GM21619 (cell line): ENCODE measurements at regions not wholly inside any gene's neighbourhood (a gene's known extent, or its start where the extent isn't known, plus 50 kb on each side); places are given as distances from the start of the nearest gene placed in this dataset.
"Not testable (repeated sequence)": the region's sequence is repeated elsewhere in the genome, so short reads cannot be mapped to it uniquely, and the experiment has no call there.

Experiments
- ATAC-seq: cut with Tn5 transposase; IDR thresholded peaks from one replicate; pipeline ENCODE4 v1.9.1; 2021; ENCODE audit not compliant: unreplicated experiment

DNA sequence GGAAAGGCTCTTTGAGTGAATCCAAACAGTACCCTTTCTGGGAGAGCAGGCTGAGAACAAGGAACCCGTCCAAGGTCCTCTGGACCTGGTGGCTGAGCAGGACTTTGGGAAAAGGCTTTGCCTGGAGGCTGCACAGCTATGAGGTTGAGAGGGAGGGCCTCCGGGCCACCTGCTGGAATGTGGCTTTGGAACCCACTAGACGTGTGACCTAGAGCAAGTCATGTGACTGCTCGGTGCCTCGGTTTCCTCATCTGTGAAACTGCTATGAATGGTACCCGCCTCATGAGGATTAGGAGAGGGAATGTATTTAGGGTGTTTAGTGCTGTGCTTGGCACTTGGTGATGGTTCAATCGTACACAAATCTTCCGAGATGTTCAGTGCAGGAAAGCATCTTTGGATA, 50.4 kb downstream of the HAPSTR1 start:
- ATAC-seq: no peak

DNA sequence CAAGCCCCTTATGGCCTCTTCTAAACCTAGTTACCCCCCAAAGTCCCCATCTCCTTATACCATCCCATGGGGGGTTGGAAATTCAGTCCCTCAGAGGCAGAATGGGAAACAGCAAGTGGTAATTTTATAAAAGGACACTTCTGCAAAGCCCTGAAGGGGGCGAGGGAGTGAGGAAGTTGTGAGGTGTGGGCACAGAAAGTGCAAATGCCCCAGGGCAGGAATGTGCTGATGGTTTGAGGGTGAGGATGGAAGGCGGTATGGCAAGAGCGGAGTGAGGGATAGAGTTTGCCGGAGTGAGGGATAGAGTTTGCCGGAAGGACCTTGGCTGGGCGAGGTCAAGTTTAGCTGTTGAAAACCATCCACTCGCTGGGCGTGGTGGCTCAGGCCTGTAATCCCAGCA, 52.7 kb downstream of the HAPSTR1 start:
- no peak for ATAC-seq

GRCh38 chr16:9148374-9149015, 57.1 kb downstream of the HAPSTR1 start:
- no peak for ATAC-seq

GRCh38 chr16:9151074-9151473, 59.6 kb downstream of the HAPSTR1 start:
- no peak for ATAC-seq

GRCh38 chr16:9151597-9151996, 60.2 kb downstream of the HAPSTR1 start:
- no peak for ATAC-seq

DNA sequence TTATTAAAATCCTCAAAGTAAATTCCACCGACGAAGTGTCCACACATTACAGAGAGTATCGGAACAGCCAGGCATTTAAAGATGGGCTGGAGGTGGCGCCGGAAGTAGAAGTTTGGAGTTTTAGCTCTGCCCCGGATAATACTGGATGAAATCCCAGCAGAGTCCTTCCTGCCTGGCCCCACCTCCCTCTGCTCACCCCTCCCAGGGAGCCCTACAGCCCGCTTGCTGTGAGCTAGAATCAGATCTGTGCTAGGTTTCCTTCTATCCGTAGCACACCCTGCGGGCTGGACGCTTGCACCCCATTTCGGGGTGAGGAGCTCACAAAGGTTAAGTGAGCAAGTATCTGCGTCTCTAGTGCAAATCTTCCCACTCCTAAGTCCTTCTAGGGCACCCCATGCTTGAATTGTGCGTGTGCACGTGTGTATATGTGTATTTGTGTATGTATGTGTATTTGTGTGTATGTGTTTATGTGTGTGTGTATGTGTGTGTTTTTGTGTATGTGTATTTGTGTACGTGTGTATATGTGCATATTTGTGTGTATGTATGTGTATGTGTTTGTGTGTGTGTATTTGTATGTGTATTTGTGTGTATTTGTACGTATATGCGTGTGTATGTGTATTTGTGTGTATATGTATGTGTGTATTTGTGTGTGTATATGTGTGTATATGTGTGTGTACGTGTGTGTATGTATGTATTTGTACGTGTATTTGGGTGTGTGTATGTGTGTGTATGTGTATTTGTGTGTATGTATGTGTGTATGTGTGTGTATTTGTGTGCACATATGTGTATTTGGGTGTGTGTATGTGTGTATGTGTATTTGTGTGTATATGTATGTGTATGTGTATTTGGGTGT, 61.4 kb downstream of the HAPSTR1 start:
- no peak for ATAC-seq

DNA sequence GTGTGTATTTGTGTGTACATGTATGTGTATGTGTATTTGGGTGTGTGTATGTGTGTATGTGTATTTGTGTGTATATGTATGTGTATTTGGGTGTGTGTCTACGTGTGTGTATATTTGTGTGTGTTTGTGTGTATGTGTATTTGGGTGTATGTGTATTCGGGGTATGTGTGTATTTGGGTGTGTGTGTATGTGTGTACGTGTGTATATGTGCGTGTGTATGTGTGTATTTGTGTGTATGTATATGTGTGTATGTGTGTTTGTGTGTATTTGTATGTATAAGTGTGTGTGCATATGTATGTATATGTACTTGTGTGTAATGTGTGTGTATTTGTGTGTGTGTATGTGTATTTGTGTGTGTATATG, 62.0 kb downstream of the HAPSTR1 start:
- no peak for ATAC-seq

GRCh38 chr16:9154567-9155410, 63.3 kb downstream of the HAPSTR1 start:
- ATAC-seq: no peak

- ATAC-seq: no peak
Measured at GRCh38 chr16:9155871-9156270, 64.4 kb downstream of the HAPSTR1 start.

DNA sequence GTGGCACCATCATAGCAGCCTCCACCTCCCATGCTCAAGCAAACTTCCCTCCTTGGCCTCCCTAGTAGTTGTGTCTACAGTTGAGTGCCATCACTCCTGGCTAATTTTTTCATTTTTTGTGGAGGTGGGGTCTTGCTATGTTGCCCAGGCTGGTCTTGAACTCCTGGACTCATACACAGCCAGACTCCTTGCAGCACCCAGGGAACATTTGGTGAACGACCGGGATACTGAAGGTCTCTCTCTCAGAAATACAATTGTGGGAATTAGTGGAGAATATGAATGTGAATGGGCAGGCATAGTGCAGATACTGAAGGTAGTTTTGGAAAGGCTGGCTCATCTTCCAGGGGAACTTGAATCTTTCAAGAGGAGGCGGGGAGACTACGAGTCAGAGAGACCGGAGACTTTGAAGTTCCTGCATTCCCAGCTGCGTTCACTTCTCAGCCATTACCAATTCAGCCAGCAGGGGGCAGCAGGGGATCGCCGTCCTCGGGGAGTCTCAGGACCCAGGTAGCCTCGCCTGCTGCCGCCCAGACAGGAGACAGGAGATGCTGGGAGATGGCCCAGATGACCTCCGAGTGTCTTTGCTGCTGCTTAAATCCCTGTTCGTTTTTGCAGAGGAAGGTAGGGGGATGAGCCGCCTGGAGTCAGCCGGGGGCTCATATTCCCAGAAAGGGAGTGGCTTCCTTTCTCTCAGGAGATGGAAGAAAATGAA, 68.6 kb downstream of the HAPSTR1 start:
- ATAC-seq: no peak

- ATAC-seq: no peak
Measured at GRCh38 chr16:9160551-9160911, 69.1 kb downstream of the HAPSTR1 start.

GRCh38 chr16:9165681-9166080, 74.2 kb downstream of the HAPSTR1 start:
- no peak for ATAC-seq

- not testable (repeated sequence) for ATAC-seq
Measured at GRCh38 chr16:9166326-9166993, 75.0 kb downstream of the HAPSTR1 start.

DNA sequence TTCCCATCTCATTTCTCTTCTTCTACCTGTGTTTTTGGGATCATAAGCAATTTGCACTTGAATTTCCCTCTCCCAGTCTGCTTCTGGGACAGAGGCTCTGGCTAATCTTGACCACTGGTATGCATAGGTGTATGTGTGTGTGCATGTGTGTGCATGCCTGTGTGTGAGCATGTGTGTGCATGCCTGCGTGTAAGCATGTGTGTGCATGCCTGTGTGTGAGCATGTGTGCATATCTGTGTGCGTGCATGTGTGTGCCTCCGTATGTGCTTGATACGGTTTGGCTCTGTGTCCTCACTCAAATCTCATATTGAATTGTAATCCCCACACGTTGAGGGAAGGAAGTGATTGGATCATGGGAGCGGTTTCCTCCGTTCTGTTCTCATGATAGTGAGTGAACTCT, 77.7 kb downstream of the HAPSTR1 start:
- ATAC-seq: no peak

DNA sequence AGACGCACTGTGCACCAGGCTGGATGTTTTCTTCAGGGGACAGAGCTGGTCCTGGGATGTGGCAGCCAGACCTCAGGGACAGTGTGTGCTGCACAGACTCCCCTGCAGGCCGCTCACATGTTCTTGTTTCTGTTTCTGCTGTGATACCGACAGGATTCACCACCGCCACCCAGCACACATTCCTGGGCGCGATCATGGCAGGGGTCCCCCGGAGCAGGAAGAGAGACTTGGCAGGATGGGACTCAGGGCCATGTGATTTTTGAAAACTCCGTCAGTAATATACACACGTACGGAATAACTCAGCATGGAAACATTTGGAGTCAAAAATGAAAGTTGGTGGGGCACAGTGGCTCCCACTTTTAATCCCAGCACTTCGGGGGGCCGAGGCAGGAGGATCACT, 79.0 kb downstream of the HAPSTR1 start:
- ATAC-seq: no peak

GRCh38 chr16:9176547-9177418, 85.3 kb downstream of the HAPSTR1 start:
- ATAC-seq: no peak

GRCh38 chr16:9177861-9178260, 86.4 kb downstream of the HAPSTR1 start:
- ATAC-seq: no peak

- no peak for ATAC-seq
Measured at GRCh38 chr16:9183682-9184353, 92.4 kb downstream of the HAPSTR1 start.

DNA sequence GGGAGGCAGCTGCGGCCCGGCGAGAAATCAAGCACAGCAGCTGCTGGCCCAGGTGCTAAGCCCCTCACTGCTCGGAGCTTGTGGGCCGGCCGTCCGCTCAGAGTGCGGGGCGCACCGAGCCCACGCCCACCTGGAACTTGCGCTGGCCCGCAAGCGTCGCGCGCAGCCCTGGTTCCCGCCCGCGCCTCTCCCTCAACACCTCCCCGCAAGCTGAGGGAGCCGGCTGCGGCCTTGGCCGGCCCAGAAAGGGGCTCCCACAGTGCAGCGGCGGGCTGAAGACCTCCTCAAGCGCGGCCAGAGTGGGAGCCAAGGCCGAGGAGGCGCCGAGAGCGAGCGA, 92.9 kb downstream of the HAPSTR1 start:
- ATAC-seq: no peak
